ENCODE measurements at regions not wholly inside any gene's neighbourhood (a gene's known extent, or its start where the extent isn't known, plus 50 kb on each side); places are given as distances from the start of the nearest gene placed in this dataset.

DNA sequence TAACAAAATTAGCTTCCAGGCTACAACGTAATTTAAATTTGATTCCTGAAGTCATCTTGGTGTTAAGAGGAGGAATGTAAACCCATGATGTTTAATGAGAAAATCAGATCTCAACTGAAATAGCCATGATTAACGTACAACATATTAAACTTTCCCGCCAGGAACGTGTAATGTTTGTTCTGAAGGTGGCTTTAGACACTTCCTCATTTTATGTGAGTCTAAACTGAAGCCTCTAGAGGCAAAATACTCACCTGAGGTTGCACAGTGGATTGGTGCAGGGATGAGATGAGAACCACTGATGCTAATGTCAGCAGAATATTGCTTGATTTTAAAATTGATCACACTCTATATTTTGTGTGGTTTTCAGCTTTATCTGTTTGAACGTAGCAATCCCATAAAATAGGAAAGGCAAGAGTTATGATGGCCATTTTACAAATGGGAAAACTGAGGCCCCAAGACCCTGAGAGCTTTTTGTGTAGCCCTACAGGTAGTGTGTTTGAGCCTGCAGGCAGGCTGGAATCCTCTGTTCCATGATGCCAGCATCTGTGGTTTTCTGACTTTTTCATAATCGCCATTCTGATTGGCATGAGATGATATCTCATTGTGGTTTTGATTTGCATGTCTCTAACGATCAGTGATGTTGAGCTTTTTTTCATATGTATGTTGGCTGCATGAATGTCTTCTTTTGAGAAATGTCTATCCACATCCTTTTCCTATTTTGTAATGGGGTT is 243.7 kb upstream of the BMPER start:
- intact Hi-C loops (cut with micrococcal nuclease) = no loop called here
- Mint-ChIP-seq H3K4me3 (no peak overlapping the region), H3K27ac (no peak overlapping the region), H3K4me1 (peaks cover 9% of the 10 kb centered on the region), H3K36me3 (no peaks in the 10 kb centered on the region), H3K27me3 (ENCODE audit: low read depth in 3 of 3) (peaks cover 0 to 2% (median 0%) of the 10 kb centered on the region in 3 donors), H3K9me3 (peaks cover 0 to 2% (median 0%) of the 10 kb centered on the region in 7 donors)
- H3K4me1 ChIP-seq (ENCODE audit: control insufficient read depth in 1 of 2, insufficient read depth in 2 of 2, low read length in 2 of 2) = no peaks in the 10 kb centered on the region
- no peaks in the 10 kb centered on the region for H3K9me3 ChIP-seq (replicated peaks in 1 of 2; ENCODE audit: control insufficient read depth in 1 of 2, insufficient read depth in 1 of 2, low read length in 2 of 2)
- no peak overlapping the region for H3K4me2 ChIP-seq (replicated peaks; ENCODE audit: extremely low read depth, low read length, poor library complexity, severe bottlenecking)
- no peak overlapping the region for H2AFZ ChIP-seq (ENCODE audit: insufficient read depth, low read depth, low read length, poor library complexity, severe bottlenecking)
- WGBS (ENCODE audit: insufficient coverage) = no CpG with 5 or more reads among the region's 7 CpGs
- H4K20me1 ChIP-seq (ENCODE audit: insufficient read depth, low read length) = no peaks in the 10 kb centered on the region
- H3K4me3 ChIP-seq (replicated peaks in 1 of 3; ENCODE audit: low read depth in 2 of 3, low read length in 3 of 3) = no peak overlapping the region
- no peaks in the 10 kb centered on the region for H3K27me3 ChIP-seq (ENCODE audit: control insufficient read depth in 2 of 2, insufficient read depth in 2 of 2, low read length in 2 of 2)
- H3K79me2 ChIP-seq (ENCODE audit: insufficient read depth, low read length) = no peaks in the 10 kb centered on the region
- DNase-seq = no peak
- H3K36me3 ChIP-seq (replicated peaks in 1 of 2; ENCODE audit: control insufficient read depth in 1 of 2, insufficient read depth in 2 of 2, low read length in 2 of 2) = no peaks in the 10 kb centered on the region
- H3K9ac ChIP-seq (ENCODE audit: insufficient read depth, low read length, poor library complexity, severe bottlenecking) = no peak overlapping the region
- no peak overlapping the region for H3K27ac ChIP-seq (ENCODE audit: low read depth in 1 of 2, low read length in 2 of 2)
- no peak for TF ChIP-seq CTCF (IDR thresholded peaks at IDR 0.05)

DNA sequence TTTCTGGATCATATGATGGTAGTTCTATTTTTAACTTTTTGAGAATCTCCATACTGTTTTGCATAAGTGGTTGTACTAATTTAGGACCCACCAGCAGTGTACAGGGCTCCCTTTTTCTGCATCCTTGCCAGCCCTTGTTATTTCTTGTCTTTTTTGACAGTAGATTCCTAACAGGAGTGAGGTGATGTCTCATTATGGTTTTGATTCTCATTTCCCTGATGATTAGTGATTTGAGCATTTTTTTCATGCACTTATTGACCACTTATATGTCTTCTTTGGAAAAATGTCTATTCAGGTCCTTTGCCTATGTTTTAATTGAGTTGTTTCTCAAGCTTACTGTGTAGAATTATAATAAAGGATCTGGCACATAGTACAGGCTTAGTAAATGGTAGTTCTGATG is 238.8 kb upstream of the BMPER start:
- Histone ChIP-seq H3K27me3 (ENCODE audit: control insufficient read depth in 2 of 2, insufficient read depth in 2 of 2, low read length in 2 of 2) (no peaks in the 10 kb centered on the region), H3K4me1 (ENCODE audit: control insufficient read depth in 1 of 2, insufficient read depth in 2 of 2, low read length in 2 of 2) (no peaks in the 10 kb centered on the region), H3K4me2 (replicated peaks; ENCODE audit: extremely low read depth, low read length, poor library complexity, severe bottlenecking) (no peak overlapping the region), H3K9me3 (replicated peaks in 1 of 2; ENCODE audit: control insufficient read depth in 1 of 2, insufficient read depth in 1 of 2, low read length in 2 of 2) (no peaks in the 10 kb centered on the region), H3K36me3 (replicated peaks in 1 of 2; ENCODE audit: control insufficient read depth in 1 of 2, insufficient read depth in 2 of 2, low read length in 2 of 2) (no peaks in the 10 kb centered on the region), H3K4me3 (replicated peaks in 1 of 3; ENCODE audit: low read depth in 2 of 3, low read length in 3 of 3) (no peak overlapping the region), H2AFZ (ENCODE audit: insufficient read depth, low read depth, low read length, poor library complexity, severe bottlenecking) (no peak overlapping the region), H3K9ac (ENCODE audit: insufficient read depth, low read length, poor library complexity, severe bottlenecking) (no peak overlapping the region), H3K79me2 (ENCODE audit: insufficient read depth, low read length) (no peaks in the 10 kb centered on the region), H3K27ac (ENCODE audit: low read depth in 1 of 2, low read length in 2 of 2) (no peak overlapping the region), H4K20me1 (ENCODE audit: insufficient read depth, low read length) (no peaks in the 10 kb centered on the region)
- intact Hi-C loops (cut with micrococcal nuclease) = no loop called here
- no peak overlapping the region for H3K4me3 Mint-ChIP-seq
- H3K36me3 Mint-ChIP-seq = no peaks in the 10 kb centered on the region
- TF ChIP-seq CTCF (IDR thresholded peaks at IDR 0.05) = no peak
- peaks cover 0 to 2% (median 0%) of the 10 kb centered on the region in 3 donors for H3K27me3 Mint-ChIP-seq (ENCODE audit: low read depth in 3 of 3)
- H3K9me3 Mint-ChIP-seq = peaks cover 0 to 3% (median 0%) of the 10 kb centered on the region in 7 donors
- H3K27ac Mint-ChIP-seq = no peak overlapping the region
- peaks cover 10% of the 10 kb centered on the region for H3K4me1 Mint-ChIP-seq
- no peak for DNase-seq
